HepG2 (cell line): ENCODE measurements at regions not wholly inside any gene's neighbourhood (a gene's known extent, or its start where the extent isn't known, plus 50 kb on each side); places are given as distances from the start of the nearest gene placed in this dataset.

Experiments
- ATAC-seq: fragments of 200-7000 bp; cut with Tn5 transposase; 3 replicates; pipeline ENCODE4 v1.9.1; 2020; ENCODE audit warnings: mild to moderate bottlenecking, moderate library complexity
- BruUV-seq: library from RNA; stranded (reverse); fragments of 400-500 nt; replicated peaks from 2 replicates; lab custom pipeline; 2021; lab: Mats Ljungman, UMichigan
- CTCF ChIA-PET: fragments of 300-600 bp; formaldehyde crosslinking; extraction: SDS; loops from one replicate; lab custom pipeline; 2021; ENCODE audit warnings: low total read pairs, inconsistent platforms, low intra/inter-chr PET ratio; lab: Yijun Ruan, JAX
- POLR2A ChIA-PET: fragments of 350-600 bp; sonication (Branson Sonifier 250); formaldehyde crosslinking; loops from one replicate; lab custom pipeline; 2020; ENCODE audit warnings: antibody characterized with exemption, inconsistent platforms; lab: Yijun Ruan, JAX
- DNase-seq: peaks from one replicate; pipeline ENCODE4 v3.0.0-alpha.2; 2015; ENCODE audit warnings: low spot score
- FAIRE-seq: peaks from 3 replicates; lab custom pipeline; 2011; peaks lifted over from hg19 to GRCh38; lab: Jason Lieb, UNC
- H2AFZ ChIP-seq: one replicate; pipeline ENCODE4 v1.6.1; 2011; ENCODE audit warnings: low read length, inconsistent platforms
- H3K27ac ChIP-seq: fragments of 300-600 bp; 3 replicates; pipeline ENCODE4 v1.8.0; 2011; ENCODE audit warnings: mixed run types, mild to moderate bottlenecking, mixed read lengths, low read length, inconsistent platforms; ENCODE audit not compliant: insufficient read depth; ENCODE audit errors: extremely low read length
- H3K27me3 ChIP-seq, 2 experiments: fragments of 200-600 bp in 1 of 2; 2 replicates in 1 of 2; 3 replicates in 1 of 2; pipeline versions ENCODE4 v1.6.0 to v1.8.0; 2011; ENCODE audit warnings: low read length in 2 of 2, mild to moderate bottlenecking in 2 of 2, moderate library complexity in 2 of 2, inconsistent platforms in 1 of 2; ENCODE audit not compliant: insufficient read depth in 2 of 2, control insufficient read depth in 1 of 2
- H3K36me3 ChIP-seq, 2 experiments: fragments of 200-600 bp in 1 of 2; replicated peaks in 1 of 2; 2 replicates in 1 of 2; 3 replicates in 1 of 2; pipeline versions ENCODE4 v1.5.1 to v1.8.0; 2011; ENCODE audit warnings: low read length in 2 of 2, inconsistent platforms in 1 of 2; ENCODE audit not compliant: insufficient read depth in 2 of 2, control insufficient read depth in 1 of 2
- H3K4me1 ChIP-seq: 2 replicates; pipeline ENCODE4 v1.5.1; 2012; ENCODE audit warnings: low read length, inconsistent platforms; ENCODE audit not compliant: insufficient read depth
- H3K4me2 ChIP-seq: 2 replicates; pipeline ENCODE4 v1.6.0; 2011; ENCODE audit warnings: low read depth, low read length, inconsistent platforms
- H3K4me3 ChIP-seq, 3 experiments: fragments of 200-600 bp in 1 of 3; sonication (generic), shearing (Covaris generic) in 1 of 3; replicated peaks in 1 of 3; 2 replicates each; pipeline ENCODE4 v1.5.1; 2011 to 2016; ENCODE audit warnings: low read length in 3 of 3, inconsistent platforms in 2 of 3, low read depth in 2 of 3, mild to moderate bottlenecking in 2 of 3, control low read depth in 1 of 3, mixed read lengths in 1 of 3; ENCODE audit not compliant: insufficient read depth in 1 of 3
- H3K79me2 ChIP-seq: one replicate; pipeline ENCODE4 v1.6.1; 2011; ENCODE audit warnings: low read length, inconsistent platforms; ENCODE audit not compliant: insufficient read depth
- H3K9ac ChIP-seq: 2 replicates; pipeline ENCODE4 v1.6.0; 2011; ENCODE audit warnings: mild to moderate bottlenecking, low read depth, low read length, inconsistent platforms; ENCODE audit not compliant: insufficient read depth
- H3K9me3 ChIP-seq: 2 replicates; pipeline ENCODE4 v1.5.1; 2012; ENCODE audit warnings: mild to moderate bottlenecking, low read length
- H4K20me1 ChIP-seq: 2 replicates; pipeline ENCODE4 v1.6.0; 2011; ENCODE audit warnings: inconsistent platforms, mild to moderate bottlenecking, low read length, moderate library complexity; ENCODE audit not compliant: insufficient read depth
- AFF4 ChIP-seq: sonication (generic); formaldehyde crosslinking; IDR thresholded peaks from 2 replicates; pipeline ENCODE4 v1.4.0; 2020; ENCODE audit warnings: missing genetic modification reagents
- ETV5 ChIP-seq: IDR thresholded peaks from 2 replicates; pipeline ENCODE4 v1.6.1; 2018; ENCODE audit warnings: missing biosample characterization, missing genetic modification reagents, inconsistent platforms, borderline replicate concordance
- GATAD1 ChIP-seq: IDR thresholded peaks from 2 replicates; pipeline ENCODE4 v1.6.1; 2016; ENCODE audit warnings: missing genetic modification reagents, missing compliant biosample characterization
- ZNF160 ChIP-seq: sonication (generic); formaldehyde crosslinking; IDR thresholded peaks from 2 replicates; pipeline ENCODE4 v1.8.0; 2022; ENCODE audit warnings: mild to moderate bottlenecking, inconsistent platforms, missing genetic modification reagents
- ZNF883 ChIP-seq: sonication (generic); formaldehyde crosslinking; IDR thresholded peaks from 2 replicates; pipeline ENCODE4 v1.5.1; 2020; ENCODE audit warnings: mild to moderate bottlenecking, missing genetic modification reagents; ENCODE audit errors: not compliant biosample characterization
- WGBS: methylation state at CpG from one replicate; pipeline ENCODE4 v1.1.6; 2017; ENCODE audit warnings: low lambda C conversion rate; 5-methylcytosine and 5-hydroxymethylcytosine counted together
- in situ Hi-C: cut with HindIII; loops from 2 replicates; pipeline ENCODE4 v1.10.0; 2017; ENCODE audit warnings: low pct_unique_long_range_greater_than_20kb; ENCODE audit not compliant: extremely low pct_ligation_motif_present
- intact Hi-C: fragments of 100-400 bp; cut with micrococcal nuclease; formaldehyde crosslinking; loops from one replicate; pipeline ENCODE4 v1.10.0; 2022; ENCODE audit not compliant: unreplicated experiment
- TF ChIP-seq, protein P1 (sequence below): sonication (generic); formaldehyde crosslinking; IDR thresholded peaks from 2 replicates; pipeline ENCODE4 v1.8.1; 2023; ENCODE audit warnings: mild to moderate bottlenecking, missing genetic modification reagents, borderline replicate concordance
- TF ChIP-seq, protein P2 (sequence below): IDR thresholded peaks from 2 replicates; pipeline ENCODE4 v1.6.1; 2012; ENCODE audit warnings: low read depth, low read length, improper control_type of control experiment

DNA sequence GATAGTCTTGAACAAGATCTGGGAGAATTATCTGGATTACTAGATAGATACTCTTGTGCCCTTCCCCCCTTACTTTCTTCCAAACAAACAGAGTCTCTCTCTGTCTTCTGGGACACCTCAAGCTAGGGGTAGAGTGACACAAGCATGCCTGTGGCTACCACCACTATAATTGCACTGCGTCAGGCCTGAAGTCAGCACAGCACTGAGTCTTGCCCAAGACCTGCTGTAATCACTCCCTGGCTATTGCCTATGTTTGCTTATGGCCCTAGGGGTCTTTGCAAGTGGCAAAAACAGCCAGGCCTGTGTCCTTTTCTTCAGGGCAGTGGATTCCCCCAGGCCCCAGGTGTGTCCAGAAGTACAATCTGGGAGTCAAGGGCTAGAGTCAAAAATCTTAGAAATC is 106.6 kb downstream of the SLC5A7 start:
- TF ChIP-seq ZNF883 (CRISPR knock-in tag) (no peak), GATAD1 (CRISPR knock-in tag) (no peak), AFF4 (CRISPR knock-in tag) (no peak), ETV5 (CRISPR knock-in tag) (no peak), ZNF160 (no peak)
- TF ChIP-seq, protein P1, sequence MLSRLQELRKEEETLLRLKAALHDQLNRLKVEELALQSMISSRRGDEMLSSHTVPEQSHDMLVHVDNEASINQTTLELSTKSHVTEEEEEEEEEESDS (CRISPR knock-in tag): no peak
- TF ChIP-seq, protein P2, sequence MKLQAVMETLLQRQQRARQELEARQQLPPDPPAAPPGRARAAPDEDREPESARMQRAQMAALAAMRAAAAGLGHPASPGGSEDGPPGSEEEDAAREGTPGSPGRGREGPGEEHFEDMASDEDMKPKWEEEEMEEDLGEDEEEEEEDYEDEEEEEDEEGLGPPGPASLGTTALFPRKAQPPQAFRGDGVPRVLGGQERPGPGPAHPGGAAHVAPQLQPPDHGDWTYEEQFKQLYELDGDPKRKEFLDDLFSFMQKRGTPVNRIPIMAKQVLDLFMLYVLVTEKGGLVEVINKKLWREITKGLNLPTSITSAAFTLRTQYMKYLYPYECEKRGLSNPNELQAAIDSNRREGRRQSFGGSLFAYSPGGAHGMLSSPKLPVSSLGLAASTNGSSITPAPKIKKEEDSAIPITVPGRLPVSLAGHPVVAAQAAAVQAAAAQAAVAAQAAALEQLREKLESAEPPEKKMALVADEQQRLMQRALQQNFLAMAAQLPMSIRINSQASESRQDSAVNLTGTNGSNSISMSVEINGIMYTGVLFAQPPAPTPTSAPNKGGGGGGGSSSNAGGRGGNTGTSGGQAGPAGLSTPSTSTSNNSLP: no peak
- CTCF ChIA-PET: no interaction called here
- no peak for ATAC-seq
- no peaks in the 10 kb centered on the region for H3K9me3 ChIP-seq
- H3K9ac ChIP-seq: no peak overlapping the region
- FAIRE-seq: no peak
- no peak overlapping the region for H3K4me2 ChIP-seq
- no peak overlapping the region for H2AFZ ChIP-seq
- H3K27me3 ChIP-seq: no peaks in the 10 kb centered on the region
- H3K36me3 ChIP-seq: no peaks in the 10 kb centered on the region
- H3K27ac ChIP-seq: no peak overlapping the region
- no peaks in the 10 kb centered on the region for H4K20me1 ChIP-seq
- no peaks in the 10 kb centered on the region for H3K79me2 ChIP-seq
- no peak overlapping the region for H3K4me3 ChIP-seq
- in situ Hi-C loops (no loop called here), intact Hi-C loops (no loop called here)
- no TSS peak for BruUV-seq
- DNase-seq: no peak
- no peaks in the 10 kb centered on the region for H3K4me1 ChIP-seq
- POLR2A ChIA-PET: no interaction called here
- WGBS: 25% methylated on average over 1 of the region's 1 CpG
